Keratinocyte (primary cell): ENCODE measurements at regions not wholly inside any gene's neighbourhood (a gene's known extent, or its start where the extent isn't known, plus 50 kb on each side); places are given as distances from the start of the nearest gene placed in this dataset.
A peak's percentile ranks its signal among the peaks of the same experiment; 100 is the strongest.

ENCODE experiments used
- DNase-seq: peaks from one replicate; pipeline ENCODE4 v3.0.0-alpha.2; 2011; ENCODE audit warnings: low read depth, missing footprints, low spot score
- FAIRE-seq: peaks from 2 replicates; lab custom pipeline; 2011; peaks lifted over from hg19 to GRCh38; lab: Jason Lieb, UNC
- H2AFZ ChIP-seq: 2 replicates; pipeline ENCODE4 v1.6.0; 2012; ENCODE audit warnings: low read length, control low read depth, inconsistent platforms; ENCODE audit not compliant: control insufficient read depth
- H3K27ac ChIP-seq: 2 replicates; pipeline ENCODE4 v1.5.1; 2011; ENCODE audit warnings: low read length; ENCODE audit not compliant: control insufficient read depth, insufficient read depth
- H3K27me3 ChIP-seq: 3 replicates; pipeline ENCODE4 v1.6.0; 2011; ENCODE audit warnings: low read length; ENCODE audit not compliant: control insufficient read depth, insufficient read depth; ENCODE audit errors: extremely low read depth
- H3K36me3 ChIP-seq, 2 experiments: 2 replicates in 1 of 2; 3 replicates in 1 of 2; pipeline ENCODE4 v1.5.1; 2011; ENCODE audit warnings: low read length in 2 of 2, mild to moderate bottlenecking in 1 of 2; ENCODE audit not compliant: control insufficient read depth in 2 of 2, insufficient read depth in 2 of 2; ENCODE audit errors: extremely low read depth in 1 of 2
- H3K4me1 ChIP-seq: 3 replicates; pipeline ENCODE4 v1.5.1; 2011; ENCODE audit warnings: low read length; ENCODE audit not compliant: control insufficient read depth, insufficient read depth; ENCODE audit errors: extremely low read depth
- H3K4me2 ChIP-seq: 3 replicates; pipeline ENCODE4 v1.6.0; 2011; ENCODE audit warnings: low read depth, low read length; ENCODE audit not compliant: control insufficient read depth, insufficient read depth; ENCODE audit errors: extremely low read depth
- H3K4me3 ChIP-seq, 3 experiments: fragments of 200-600 bp in 1 of 3; sonication (generic) in 1 of 3; 2 replicates in 2 of 3; 3 replicates in 1 of 3; pipeline ENCODE4 v1.5.1; 2011 to 2016; ENCODE audit warnings: low read length in 3 of 3, mild to moderate bottlenecking in 3 of 3, control low read depth in 2 of 3, inconsistent platforms in 1 of 3, low read depth in 1 of 3, mixed read lengths in 1 of 3, mixed run types in 1 of 3, moderate library complexity in 1 of 3; ENCODE audit not compliant: control insufficient read depth in 2 of 3, insufficient read depth in 2 of 3; ENCODE audit errors: extremely low read depth in 1 of 3
- H3K79me2 ChIP-seq: 2 replicates; pipeline ENCODE4 v1.6.0; 2012; ENCODE audit warnings: low read length; ENCODE audit not compliant: control insufficient read depth, insufficient read depth
- H3K9ac ChIP-seq: 3 replicates; pipeline ENCODE4 v1.6.0; 2011; ENCODE audit warnings: low read length; ENCODE audit not compliant: control insufficient read depth, insufficient read depth; ENCODE audit errors: extremely low read depth
- H3K9me1 ChIP-seq: 3 replicates; pipeline ENCODE4 v1.6.0; 2011; ENCODE audit warnings: low read length; ENCODE audit not compliant: control insufficient read depth, insufficient read depth; ENCODE audit errors: extremely low read depth
- H3K9me3 ChIP-seq: 2 replicates; pipeline ENCODE4 v1.5.1; 2012; ENCODE audit warnings: low read depth, low read length; ENCODE audit not compliant: control insufficient read depth
- H4K20me1 ChIP-seq: 3 replicates; pipeline ENCODE4 v1.6.0; 2011; ENCODE audit warnings: low read length; ENCODE audit not compliant: control insufficient read depth, insufficient read depth; ENCODE audit errors: extremely low read depth
- EZH2 ChIP-seq: IDR thresholded peaks from one replicate; pipeline ENCODE4 v1.6.1; 2012; ENCODE audit warnings: inconsistent platforms, mild to moderate bottlenecking, low read length, moderate library complexity
- dilution Hi-C: fragments of 300-500 bp; cut with MboI; formaldehyde crosslinking; loops from one replicate; pipeline ENCODE4 v1.7.0; 2020; ENCODE audit warnings: low sequenced_read_pairs; ENCODE audit not compliant: extremely low pct_ligation_motif_present
- TF ChIP-seq, protein P1 (sequence below), 3 experiments: IDR thresholded peaks in 1 of 3; conservative IDR thresholded peaks in 1 of 3; optimal IDR thresholded peaks in 1 of 3; 2 replicates in 2 of 3; 3 replicates in 1 of 3; pipeline versions ENCODE3 to v1.5.1; 2011; ENCODE audit warnings: low read length in 3 of 3, mild to moderate bottlenecking in 3 of 3, moderate library complexity in 2 of 3, control low read depth in 1 of 3, inconsistent platforms in 1 of 3; ENCODE audit not compliant: insufficient read depth in 2 of 3; ENCODE audit errors: extremely low read depth in 1 of 3

DNA sequence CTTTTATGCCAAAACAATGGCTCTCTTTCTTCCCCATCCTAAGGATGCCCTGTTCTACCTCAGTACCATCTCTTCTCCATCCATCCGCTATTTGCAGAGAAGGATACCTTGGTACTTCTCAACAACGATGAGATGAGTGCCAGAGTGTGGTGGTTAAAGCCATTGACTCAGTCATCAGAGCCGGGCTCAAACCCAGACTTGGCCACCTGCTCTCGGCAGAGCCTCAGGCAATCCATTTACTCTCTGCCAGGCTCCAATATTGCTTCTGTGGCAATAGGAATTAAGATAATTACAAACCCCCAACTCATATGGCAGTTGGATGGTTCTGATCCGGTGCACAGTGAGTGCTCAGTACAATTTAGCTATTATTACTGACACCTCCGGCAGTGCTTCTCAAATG, 121.3 kb downstream of the PRLHR start:
- no peak overlapping the region for H2AFZ ChIP-seq
- no peaks in the 10 kb centered on the region for H3K9me1 ChIP-seq
- DNase-seq: no peak
- no peaks in the 10 kb centered on the region for H4K20me1 ChIP-seq
- FAIRE-seq: no peak
- dilution Hi-C loops: no loop called here
- no peak overlapping the region for H3K4me2 ChIP-seq
- no peaks in the 10 kb centered on the region for H3K36me3 ChIP-seq
- peaks cover 26% of the 10 kb centered on the region for H3K4me1 ChIP-seq
- no peaks in the 10 kb centered on the region for H3K9me3 ChIP-seq
- H3K79me2 ChIP-seq: no peaks in the 10 kb centered on the region
- no peak overlapping the region for H3K4me3 ChIP-seq
- no peak overlapping the region for H3K9ac ChIP-seq
- H3K27me3 ChIP-seq: no peaks in the 10 kb centered on the region
- TF ChIP-seq, protein P1, sequence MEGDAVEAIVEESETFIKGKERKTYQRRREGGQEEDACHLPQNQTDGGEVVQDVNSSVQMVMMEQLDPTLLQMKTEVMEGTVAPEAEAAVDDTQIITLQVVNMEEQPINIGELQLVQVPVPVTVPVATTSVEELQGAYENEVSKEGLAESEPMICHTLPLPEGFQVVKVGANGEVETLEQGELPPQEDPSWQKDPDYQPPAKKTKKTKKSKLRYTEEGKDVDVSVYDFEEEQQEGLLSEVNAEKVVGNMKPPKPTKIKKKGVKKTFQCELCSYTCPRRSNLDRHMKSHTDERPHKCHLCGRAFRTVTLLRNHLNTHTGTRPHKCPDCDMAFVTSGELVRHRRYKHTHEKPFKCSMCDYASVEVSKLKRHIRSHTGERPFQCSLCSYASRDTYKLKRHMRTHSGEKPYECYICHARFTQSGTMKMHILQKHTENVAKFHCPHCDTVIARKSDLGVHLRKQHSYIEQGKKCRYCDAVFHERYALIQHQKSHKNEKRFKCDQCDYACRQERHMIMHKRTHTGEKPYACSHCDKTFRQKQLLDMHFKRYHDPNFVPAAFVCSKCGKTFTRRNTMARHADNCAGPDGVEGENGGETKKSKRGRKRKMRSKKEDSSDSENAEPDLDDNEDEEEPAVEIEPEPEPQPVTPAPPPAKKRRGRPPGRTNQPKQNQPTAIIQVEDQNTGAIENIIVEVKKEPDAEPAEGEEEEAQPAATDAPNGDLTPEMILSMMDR (optimal IDR thresholded peaks at IDR 0.05 in 1 of 3, IDR thresholded peaks at IDR 0.05 in 1 of 3, conservative IDR thresholded peaks at IDR 0.05 in 1 of 3; ENCODE audit: extremely low read depth in 1 of 3, insufficient read depth in 2 of 3, low read length in 3 of 3): no peak
- no peak for TF ChIP-seq EZH2
- H3K27ac ChIP-seq: no peak overlapping the region

DNA sequence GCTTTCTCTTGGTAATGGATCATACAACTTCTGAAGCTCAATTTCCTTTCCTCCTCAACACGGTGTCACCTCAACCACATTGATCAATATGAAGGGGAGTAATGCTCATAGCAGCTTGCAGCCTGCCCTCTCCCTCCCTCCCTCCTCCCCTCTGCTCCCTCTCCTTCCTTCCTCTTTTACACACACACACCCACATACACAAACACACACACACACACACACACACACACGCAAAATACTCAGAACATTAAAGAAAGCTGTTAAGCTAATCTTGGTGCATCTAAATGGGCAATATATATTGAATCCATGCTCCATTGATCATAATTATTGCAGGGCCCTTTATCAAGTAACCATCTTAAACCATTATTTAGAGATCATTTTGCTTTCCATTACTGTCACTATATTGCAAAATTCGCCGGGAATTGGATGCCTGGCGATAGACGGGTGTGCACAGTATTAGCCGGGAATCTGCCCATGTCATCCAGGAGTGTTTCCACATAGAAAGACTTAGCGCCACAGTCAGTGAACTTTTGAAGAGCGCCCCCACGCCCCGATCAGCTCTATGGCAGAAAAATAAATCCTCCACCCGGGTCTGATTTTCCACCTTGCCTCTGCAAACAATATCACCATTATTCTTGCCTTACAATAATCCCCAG, 122.0 kb downstream of the PRLHR start:
- H3K27me3 ChIP-seq: no peaks in the 10 kb centered on the region

More for the DNA sequence above, 122.0 kb downstream of the PRLHR start:
- TF ChIP-seq, protein P1 (optimal IDR thresholded peaks at IDR 0.05 in 1 of 3, IDR thresholded peaks at IDR 0.05 in 1 of 3, conservative IDR thresholded peaks at IDR 0.05 in 1 of 3; ENCODE audit: extremely low read depth in 1 of 3, insufficient read depth in 2 of 3, low read length in 3 of 3): no peak
- TF ChIP-seq EZH2: no peak
- Histone ChIP-seq H3K4me1 (peaks cover 26% of the 10 kb centered on the region), H3K27ac (peak overlapping the region; percentile 88), H3K36me3 (no peaks in the 10 kb centered on the region), H3K9me1 (no peaks in the 10 kb centered on the region), H4K20me1 (no peaks in the 10 kb centered on the region), H3K9ac (peak overlapping the region; percentile 65), H3K9me3 (no peaks in the 10 kb centered on the region), H3K4me3 (no peak overlapping the region), H2AFZ (peak overlapping the region; percentile 66), H3K4me2 (no peak overlapping the region), H3K79me2 (no peaks in the 10 kb centered on the region)
- DNase-seq (no peak), FAIRE-seq (peak; percentile 56)
- dilution Hi-C loops: no loop called here
